Fibroblast of pulmonary artery (primary cell): ENCODE measurements at regions not wholly inside any gene's neighbourhood (a gene's known extent, or its start where the extent isn't known, plus 50 kb on each side); places are given as distances from the start of the nearest gene placed in this dataset.
A peak's percentile ranks its signal among the peaks of the same experiment; 100 is the strongest.

Experiments used
- DNase-seq: peaks from one replicate; pipeline ENCODE4 v3.0.0-alpha.2; 2010; ENCODE audit warnings: low read depth
- H3K4me3 ChIP-seq: replicated peaks from 2 replicates; pipeline ENCODE4 v1.5.1; 2011; ENCODE audit warnings: low read depth, mild to moderate bottlenecking, control low read depth, low read length, moderate library complexity
- TF ChIP-seq, protein P1 (sequence below): IDR thresholded peaks from 2 replicates; pipeline ENCODE4 v1.5.1; 2011; ENCODE audit warnings: mild to moderate bottlenecking, control low read depth, low read length, inconsistent platforms; ENCODE audit errors: missing control alignments

DNA sequence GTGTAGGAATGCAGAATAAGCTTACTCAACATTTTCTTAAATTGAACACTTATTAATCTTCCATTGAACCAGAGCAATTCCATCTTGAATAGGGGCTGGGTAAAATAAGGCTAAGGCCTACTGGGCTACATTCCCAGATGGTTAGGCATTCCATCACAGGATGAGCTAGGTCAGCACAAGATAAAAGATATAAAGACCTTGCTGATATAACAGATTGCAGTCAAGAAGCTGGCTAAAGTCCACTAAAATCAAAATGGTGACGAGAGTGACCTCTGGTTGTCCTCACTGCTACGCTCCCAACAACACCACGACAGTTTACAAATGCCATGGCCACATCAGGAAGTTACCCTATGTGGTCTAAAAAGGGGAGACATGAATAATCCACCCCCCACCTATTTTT lies 156.1 kb downstream of the NXNL2 start:
- no peak overlapping the region for H3K4me3 ChIP-seq
- DNase-seq = no peak
- TF ChIP-seq, protein P1, sequence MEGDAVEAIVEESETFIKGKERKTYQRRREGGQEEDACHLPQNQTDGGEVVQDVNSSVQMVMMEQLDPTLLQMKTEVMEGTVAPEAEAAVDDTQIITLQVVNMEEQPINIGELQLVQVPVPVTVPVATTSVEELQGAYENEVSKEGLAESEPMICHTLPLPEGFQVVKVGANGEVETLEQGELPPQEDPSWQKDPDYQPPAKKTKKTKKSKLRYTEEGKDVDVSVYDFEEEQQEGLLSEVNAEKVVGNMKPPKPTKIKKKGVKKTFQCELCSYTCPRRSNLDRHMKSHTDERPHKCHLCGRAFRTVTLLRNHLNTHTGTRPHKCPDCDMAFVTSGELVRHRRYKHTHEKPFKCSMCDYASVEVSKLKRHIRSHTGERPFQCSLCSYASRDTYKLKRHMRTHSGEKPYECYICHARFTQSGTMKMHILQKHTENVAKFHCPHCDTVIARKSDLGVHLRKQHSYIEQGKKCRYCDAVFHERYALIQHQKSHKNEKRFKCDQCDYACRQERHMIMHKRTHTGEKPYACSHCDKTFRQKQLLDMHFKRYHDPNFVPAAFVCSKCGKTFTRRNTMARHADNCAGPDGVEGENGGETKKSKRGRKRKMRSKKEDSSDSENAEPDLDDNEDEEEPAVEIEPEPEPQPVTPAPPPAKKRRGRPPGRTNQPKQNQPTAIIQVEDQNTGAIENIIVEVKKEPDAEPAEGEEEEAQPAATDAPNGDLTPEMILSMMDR = no peak

DNA sequence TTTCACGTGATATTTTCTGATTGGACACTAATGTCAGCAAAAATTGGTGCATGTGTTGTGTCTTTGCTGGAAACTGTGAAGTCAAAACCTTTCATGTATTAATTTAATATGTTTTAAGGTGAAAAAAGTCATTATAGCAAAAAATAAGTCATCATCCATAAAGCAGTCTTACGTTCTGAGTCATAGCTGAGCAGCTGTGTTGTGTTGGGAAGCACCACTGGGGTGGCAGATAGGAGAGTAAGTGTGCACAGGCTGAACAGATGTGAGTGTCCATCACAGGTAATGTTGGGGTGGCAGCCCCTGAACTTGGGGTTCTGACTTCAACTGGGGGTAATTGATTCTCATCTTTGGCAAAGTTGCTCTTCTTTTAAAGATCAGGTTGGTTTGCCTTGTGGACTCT lies 156.8 kb downstream of the NXNL2 start:
- no peak for DNase-seq
- H3K4me3 ChIP-seq = no peak overlapping the region
- TF ChIP-seq, protein P1 = no peak

DNA sequence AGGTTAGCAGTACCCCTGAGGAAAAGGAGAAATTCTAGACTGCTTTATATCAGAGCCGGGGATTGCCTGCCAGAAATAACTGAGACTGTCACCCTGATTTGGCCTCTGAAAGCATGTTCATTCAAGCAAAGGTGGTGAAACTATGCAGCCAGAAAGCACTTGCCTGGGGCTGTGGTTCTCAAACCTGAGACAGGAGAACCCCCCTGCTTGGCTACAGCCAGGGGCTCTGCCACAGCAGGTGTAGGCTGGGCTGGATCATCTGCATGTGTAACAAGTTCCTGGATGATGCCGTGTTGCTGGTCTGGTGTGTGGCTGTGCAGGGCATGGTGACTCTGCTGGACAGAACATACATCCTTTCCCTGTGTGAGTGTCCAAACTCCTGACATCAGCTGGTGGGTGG lies 157.8 kb downstream of the NXNL2 start:
- TF ChIP-seq, protein P1 = no peak
- no peak for DNase-seq
- no peak overlapping the region for H3K4me3 ChIP-seq

DNA sequence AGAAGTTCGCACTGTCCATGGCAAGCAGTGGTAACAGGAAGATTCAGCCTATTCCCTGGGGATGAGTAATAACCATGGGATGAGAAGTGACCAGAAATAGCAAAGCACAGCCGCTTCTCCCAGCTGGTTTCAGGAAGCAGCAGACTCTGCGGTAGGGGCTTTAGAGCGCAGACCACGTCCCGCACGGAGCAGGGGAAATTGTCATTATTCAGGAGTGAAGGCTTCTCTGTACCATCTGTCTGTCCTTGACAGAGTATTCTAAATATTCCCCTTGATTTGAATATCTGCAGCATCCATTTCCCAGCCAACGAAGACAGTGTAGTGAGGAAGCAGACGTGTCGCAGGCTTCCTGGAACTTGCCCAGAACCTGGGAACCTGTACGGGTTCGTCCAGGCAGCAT lies 159.6 kb downstream of the NXNL2 start:
- TF ChIP-seq, protein P1 = no peak
- no peak for DNase-seq
- no peak overlapping the region for H3K4me3 ChIP-seq

DNA sequence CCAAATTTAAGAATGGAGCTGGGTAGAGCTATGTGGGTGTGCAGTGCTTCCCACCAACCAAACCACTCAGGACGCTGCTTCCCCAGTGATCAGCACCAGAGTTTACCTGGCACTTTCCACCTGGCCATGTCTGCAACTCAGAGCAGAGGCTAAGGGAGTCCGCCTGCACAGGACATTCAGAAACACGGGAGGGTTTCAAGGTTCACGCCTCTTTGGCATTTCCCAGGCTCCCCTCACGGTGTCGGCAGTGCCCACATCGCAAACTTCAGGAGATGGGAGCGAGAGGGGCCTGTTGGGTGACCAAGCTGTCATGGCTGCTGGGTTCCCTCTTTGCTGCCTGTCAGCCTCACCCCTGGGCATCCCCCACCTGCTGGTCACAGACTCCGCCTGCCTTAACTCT lies 161.5 kb downstream of the NXNL2 start:
- no peak for DNase-seq
- TF ChIP-seq, protein P1 = no peak
- H3K4me3 ChIP-seq = no peak overlapping the region

DNA sequence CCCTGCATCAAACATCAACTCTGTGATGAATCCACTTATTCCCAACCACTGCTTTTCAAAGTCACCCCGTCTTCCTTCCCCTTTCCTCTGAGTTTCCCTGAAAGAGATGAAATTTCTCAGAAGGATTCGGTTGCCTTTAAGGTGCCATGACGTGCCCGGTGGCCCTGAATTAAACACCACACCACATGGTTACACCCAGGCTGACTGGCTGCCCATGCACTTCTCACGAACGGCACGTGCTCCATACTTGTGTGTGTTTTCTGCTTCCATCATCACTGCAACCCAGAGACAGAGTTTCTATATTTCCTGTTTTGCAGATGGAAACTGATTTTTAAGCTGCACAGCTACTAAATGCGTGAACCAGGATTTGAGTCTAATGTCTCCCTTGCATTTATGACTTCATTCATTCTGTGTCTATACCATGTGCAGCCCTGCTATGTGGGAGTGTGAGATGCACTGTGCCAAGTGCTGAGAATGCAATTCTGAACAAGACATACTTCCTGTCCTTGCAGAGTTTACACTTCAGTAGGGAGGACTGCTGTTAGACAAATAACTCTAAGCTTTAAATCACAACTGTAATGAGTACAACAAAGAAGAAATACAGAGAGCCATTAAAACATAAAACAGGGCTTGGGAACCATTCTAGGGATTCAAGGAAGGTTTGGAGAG lies 162.9 kb downstream of the NXNL2 start:
- TF ChIP-seq, protein P1 = no peak
- peak; percentile 62 for DNase-seq
- no peak overlapping the region for H3K4me3 ChIP-seq

DNA sequence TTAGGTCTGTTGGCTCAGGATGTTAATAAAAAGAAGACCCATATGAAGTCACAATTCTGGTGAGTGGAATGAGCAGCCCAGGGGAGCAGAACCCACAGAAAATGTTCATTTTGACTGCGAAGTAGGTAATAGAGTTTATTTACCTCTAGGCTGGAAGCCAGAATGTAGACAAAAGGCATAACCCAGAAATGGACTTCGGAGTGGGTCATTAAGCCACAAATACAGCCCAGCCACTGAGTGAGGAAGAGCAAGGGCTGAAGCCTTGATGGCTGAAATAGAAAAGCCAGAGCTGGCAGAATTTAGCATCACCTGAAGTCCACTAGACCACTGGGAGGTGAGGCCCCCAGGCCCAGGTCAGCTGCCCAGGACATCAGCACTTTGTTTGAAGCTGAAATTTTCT lies 168.0 kb downstream of the NXNL2 start:
- H3K4me3 ChIP-seq = no peak overlapping the region
- TF ChIP-seq, protein P1 = no peak
- no peak for DNase-seq
